ENCODE measurements at regions not wholly inside any gene's neighbourhood (a gene's known extent, or its start where the extent isn't known, plus 50 kb on each side); places are given as distances from the start of the nearest gene placed in this dataset.

DNA sequence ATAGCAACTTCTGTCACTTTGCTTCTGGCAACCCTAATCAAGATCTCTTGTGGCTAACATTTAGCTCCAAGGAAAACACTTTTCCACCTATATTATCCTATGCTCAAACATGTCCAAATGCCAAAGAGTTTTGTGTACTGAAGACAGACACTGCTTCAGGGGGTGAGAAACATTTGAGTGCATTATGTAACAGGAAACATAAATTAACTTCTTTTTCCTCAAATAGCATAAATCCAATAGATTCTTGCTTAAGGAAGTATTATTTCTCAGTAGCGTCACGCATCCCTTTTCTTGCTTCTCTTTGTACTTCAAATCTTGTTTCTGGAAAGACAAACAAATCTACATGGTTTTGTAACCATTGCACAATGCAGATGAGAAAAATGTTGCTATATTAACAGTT, 839.1 kb downstream of the GLUD2 start:
- TF ChIP-seq, protein P1, sequence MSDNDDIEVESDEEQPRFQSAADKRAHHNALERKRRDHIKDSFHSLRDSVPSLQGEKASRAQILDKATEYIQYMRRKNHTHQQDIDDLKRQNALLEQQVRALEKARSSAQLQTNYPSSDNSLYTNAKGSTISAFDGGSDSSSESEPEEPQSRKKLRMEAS (IDR thresholded peaks at IDR 0.05) = no peak
- TF ChIP-seq RAD21 (IDR thresholded peaks at IDR 0.05; ENCODE audit: low read depth) = no peak
- TF ChIP-seq CREB1 (IDR thresholded peaks at IDR 0.05; ENCODE audit: low read depth) = no peak
- TF ChIP-seq TCF12 (IDR thresholded peaks at IDR 0.05; ENCODE audit: low read depth) = no peak
- no peak for TF ChIP-seq TAF1 (IDR thresholded peaks at IDR 0.05; ENCODE audit: low read depth)
- no peak for TF ChIP-seq EP300 (IDR thresholded peaks at IDR 0.05; ENCODE audit: borderline replicate concordance)
- no peak for TF ChIP-seq YY1 (IDR thresholded peaks at IDR 0.05; ENCODE audit: low read depth)
